ENCODE measurements at regions not wholly inside any gene's neighbourhood (a gene's known extent, or its start where the extent isn't known, plus 50 kb on each side); places are given as distances from the start of the nearest gene placed in this dataset.

DNA sequence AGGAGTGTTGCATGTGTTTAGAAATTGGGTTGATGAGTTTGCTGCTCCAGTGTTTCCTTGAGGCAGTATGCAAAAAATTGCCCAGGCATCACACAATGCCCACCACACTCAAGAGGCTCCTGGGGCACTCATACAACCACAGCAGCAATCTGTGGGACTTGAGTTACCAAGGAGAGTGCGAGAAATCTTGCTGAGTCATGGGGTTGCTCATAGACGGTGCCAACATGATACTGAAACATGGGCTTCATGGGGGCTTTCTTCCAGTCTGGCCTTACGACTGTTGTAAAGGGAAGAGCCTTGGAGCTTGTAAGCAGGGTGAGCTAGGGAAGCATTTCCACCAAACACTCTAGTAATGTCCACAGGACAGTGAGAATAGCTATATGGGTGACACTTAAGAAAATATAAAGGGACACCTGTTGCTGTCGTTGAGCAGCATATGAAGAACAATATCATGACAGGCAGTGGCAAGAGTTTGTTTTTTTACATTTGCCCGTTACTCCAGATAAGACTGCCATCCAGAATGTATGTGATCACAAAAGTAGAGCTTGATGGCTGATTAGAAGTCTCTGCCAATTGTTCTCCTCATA, 1237.4 kb downstream of the UQCRFS1 start:
- WGBS, 4 donors, result 72 to 82% (median 77%) methylated on average over 5 of the region's 5 CpGs
- intact Hi-C loops (cut with DNase I), result loop anchor here in 4 of 10 donors (2.0 to 10.0 kb wide), 5 partner anchors 239 to 749 kb away; no protein-coding TSS in a partner anchor
- peaks cover 0 to 9% (median 0%) of the 10 kb centered on the region in 9 donors for H3K27me3 ChIP-seq
- H3K27ac ChIP-seq, result no peak overlapping the region
- no peak overlapping the region for H3K4me3 ChIP-seq
- ATAC-seq (no peak), DNase-seq (no peak)
- H3K4me1 ChIP-seq, result no peaks in the 10 kb centered on the region
- no peaks in the 10 kb centered on the region for H3K9me3 ChIP-seq
- TF ChIP-seq CTCF (IDR thresholded peaks at IDR 0.05), result no peak
- no peaks in the 10 kb centered on the region for H3K36me3 ChIP-seq

- Histone ChIP-seq H3K27ac (no peak overlapping the region), H3K36me3 (no peaks in the 10 kb centered on the region), H3K9me3 (no peaks in the 10 kb centered on the region), H3K27me3 (peaks cover 0 to 13% (median 0%) of the 10 kb centered on the region in 9 donors), H3K4me1 (no peaks in the 10 kb centered on the region), H3K4me3 (no peak overlapping the region)
- TF ChIP-seq POLR2A (IDR thresholded peaks at IDR 0.05) (no peak), CTCF (IDR thresholded peaks at IDR 0.05) (peak; percentile 17 to 70 (median 52))
- WGBS, 4 donors, result 12 to 25% (median 20%) methylated on average over 2 of the region's 2 CpGs
- ATAC-seq (peak in 2 of 4 donors; percentile 48 to 63), DNase-seq (no peak)
- intact Hi-C loops (cut with DNase I), result loop anchor here in 9 of 10 donors (1.0 to 10.0 kb wide), 9 partner anchors 241 to 903 kb away; no protein-coding TSS in a partner anchor
Observed at GRCh38 chr19:27974082-27974513, 1238.9 kb downstream of the UQCRFS1 start.

DNA sequence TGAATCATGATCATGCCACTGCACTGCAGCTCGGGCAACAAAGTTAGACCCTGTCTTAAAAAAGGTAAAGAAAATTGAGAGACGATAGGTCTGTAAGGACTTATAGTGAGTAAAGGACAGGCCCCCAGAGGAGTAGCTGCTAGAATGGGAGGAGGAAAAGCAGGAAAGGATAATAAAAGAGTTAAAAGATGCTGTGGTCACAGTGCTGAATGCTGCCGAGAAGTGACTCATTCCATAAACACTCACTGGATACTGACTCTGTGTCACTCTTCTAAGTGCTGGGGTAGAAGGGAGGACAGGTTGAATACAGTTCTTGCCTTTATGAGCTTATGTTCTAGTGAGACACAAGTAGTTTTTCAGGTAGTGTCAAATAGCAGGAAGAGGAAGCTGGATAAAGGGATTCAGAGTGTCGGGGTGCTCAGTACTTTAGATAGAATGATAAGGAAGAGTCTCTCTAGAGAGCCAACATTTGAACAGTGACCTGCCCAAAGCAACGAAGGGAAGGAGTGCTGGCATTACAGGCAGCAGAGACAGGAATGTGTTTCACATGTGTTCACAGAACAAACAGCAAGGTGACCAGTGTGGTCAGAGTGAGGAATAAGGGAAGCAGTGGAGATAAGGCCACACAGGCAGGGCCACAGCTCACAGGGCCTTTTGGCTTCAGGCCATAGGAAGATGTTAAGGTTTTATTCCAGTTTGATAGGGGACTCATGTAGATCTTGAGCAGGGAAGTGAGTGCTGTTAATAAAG, 1240.5 kb downstream of the UQCRFS1 start:
- DNase-seq (no peak), ATAC-seq (no peak)
- no peak for TF ChIP-seq POLR2A (IDR thresholded peaks at IDR 0.05)
- TF ChIP-seq CTCF (IDR thresholded peaks at IDR 0.05), result no peak
- Histone ChIP-seq H3K9me3 (no peaks in the 10 kb centered on the region), H3K4me1 (no peaks in the 10 kb centered on the region), H3K27me3 (peaks cover 0 to 12% (median 0%) of the 10 kb centered on the region in 9 donors), H3K27ac (no peak overlapping the region), H3K4me3 (no peak overlapping the region), H3K36me3 (no peaks in the 10 kb centered on the region)
- 41 to 44% (median 43%) methylated on average over 5 of the region's 5 CpGs for WGBS, 4 donors
- intact Hi-C loops (cut with DNase I), result loop anchor here in 9 of 10 donors (5.0 to 10.0 kb wide), 7 partner anchors 242 to 905 kb away; no protein-coding TSS in a partner anchor

- Histone ChIP-seq H3K27me3 (peaks cover 0 to 6% (median 0%) of the 10 kb centered on the region in 9 donors), H3K27ac (no peak overlapping the region), H3K36me3 (no peaks in the 10 kb centered on the region), H3K4me1 (no peaks in the 10 kb centered on the region), H3K9me3 (no peaks in the 10 kb centered on the region), H3K4me3 (no peak overlapping the region)
- ATAC-seq (no peak), DNase-seq (no peak)
- WGBS, 4 donors, result 62 to 85% (median 81%) methylated on average over 2 of the region's 2 CpGs
- intact Hi-C loops (cut with DNase I), result loop anchor here in 9 of 10 donors (5.0 to 10.0 kb wide), 7 partner anchors 243 to 905 kb away; no protein-coding TSS in a partner anchor
- TF ChIP-seq POLR2A (IDR thresholded peaks at IDR 0.05) (no peak), CTCF (IDR thresholded peaks at IDR 0.05) (no peak)
Observed at GRCh38 chr19:27971869-27972268, 1241.1 kb downstream of the UQCRFS1 start.

Data from heart left ventricle (tissue), 16 donors.